ENCODE measurements at regions not wholly inside any gene's neighbourhood (a gene's known extent, or its start where the extent isn't known, plus 50 kb on each side); places are given as distances from the start of the nearest gene placed in this dataset.

GRCh38 chr2:195304310-195304709 lies 352.7 kb upstream of the SLC39A10 start:
- Histone ChIP-seq H3K4me2 (ENCODE audit: low read length, poor library complexity, severe bottlenecking) (no peak overlapping the region), H3K4me3 (ENCODE audit: insufficient read depth in 1 of 2, low read depth in 1 of 2, low read length in 2 of 2) (no peak overlapping the region), H2AFZ (ENCODE audit: low read depth, low read length) (no peak overlapping the region), H4K8ac (ENCODE audit: low read length) (no peak overlapping the region), H3K14ac (ENCODE audit: low read length in 2 of 2) (no peak overlapping the region), H3K4ac (ENCODE audit: low read depth in 1 of 2, low read length in 2 of 2) (no peak overlapping the region), H3K23ac (ENCODE audit: low read length in 2 of 2) (no peak overlapping the region), H3K18ac (ENCODE audit: low read depth in 1 of 2, low read length in 2 of 2) (no peak overlapping the region), H3K36me3 (ENCODE audit: control insufficient read depth in 1 of 2, insufficient read depth in 2 of 2, low read depth in 1 of 2, low read length in 2 of 2) (no peaks in the 10 kb centered on the region), H3K27ac (ENCODE audit: low read length, poor library complexity, severe bottlenecking) (no peak overlapping the region), H3K9me3 (ENCODE audit: control insufficient read depth, low read length) (no peaks in the 10 kb centered on the region), H3K9ac (ENCODE audit: low read length) (no peak overlapping the region), H3K4me1 (ENCODE audit: control insufficient read depth, insufficient read depth, low read depth, low read length) (no peaks in the 10 kb centered on the region), H3K79me1 (replicated peaks; ENCODE audit: low read length, poor library complexity, severe bottlenecking) (no peaks in the 10 kb centered on the region), H2BK5ac (ENCODE audit: low read depth, low read length, poor library complexity, severe bottlenecking) (no peak overlapping the region), H2BK120ac (ENCODE audit: low read depth, low read length) (no peak overlapping the region), H4K91ac (ENCODE audit: low read length) (no peak overlapping the region), H2BK12ac (ENCODE audit: low read length in 2 of 2) (no peak overlapping the region), H2AK5ac (ENCODE audit: low read length, severe bottlenecking) (no peak overlapping the region), H3K27me3 (ENCODE audit: control insufficient read depth in 1 of 2, insufficient read depth in 1 of 2, low read length in 2 of 2) (no peaks in the 10 kb centered on the region), H2BK15ac (ENCODE audit: low read depth, poor library complexity, severe bottlenecking) (no peak overlapping the region)
- DNase-seq: peak; percentile 34
- 67% methylated on average over 3 of the region's 5 CpGs for WGBS

- Histone ChIP-seq H3K36me3 (ENCODE audit: control insufficient read depth in 1 of 2, insufficient read depth in 2 of 2, low read depth in 1 of 2, low read length in 2 of 2) (no peaks in the 10 kb centered on the region), H2BK15ac (ENCODE audit: low read depth, poor library complexity, severe bottlenecking) (no peak overlapping the region), H3K14ac (ENCODE audit: low read length in 2 of 2) (no peak overlapping the region), H3K27ac (ENCODE audit: low read length, poor library complexity, severe bottlenecking) (no peak overlapping the region), H3K79me1 (replicated peaks; ENCODE audit: low read length, poor library complexity, severe bottlenecking) (no peaks in the 10 kb centered on the region), H3K4me3 (ENCODE audit: insufficient read depth in 1 of 2, low read depth in 1 of 2, low read length in 2 of 2) (no peak overlapping the region), H2BK5ac (ENCODE audit: low read depth, low read length, poor library complexity, severe bottlenecking) (no peak overlapping the region), H2BK12ac (ENCODE audit: low read length in 2 of 2) (no peak overlapping the region), H3K18ac (ENCODE audit: low read depth in 1 of 2, low read length in 2 of 2) (no peak overlapping the region), H3K4me2 (ENCODE audit: low read length, poor library complexity, severe bottlenecking) (no peak overlapping the region), H3K4ac (ENCODE audit: low read depth in 1 of 2, low read length in 2 of 2) (no peak overlapping the region), H3K9me3 (ENCODE audit: control insufficient read depth, low read length) (peaks cover 1% of the 10 kb centered on the region), H4K91ac (ENCODE audit: low read length) (no peak overlapping the region), H2AFZ (ENCODE audit: low read depth, low read length) (no peak overlapping the region), H2AK5ac (ENCODE audit: low read length, severe bottlenecking) (no peak overlapping the region), H3K9ac (ENCODE audit: low read length) (no peak overlapping the region), H4K8ac (ENCODE audit: low read length) (no peak overlapping the region), H3K4me1 (ENCODE audit: control insufficient read depth, insufficient read depth, low read depth, low read length) (no peaks in the 10 kb centered on the region), H2BK120ac (ENCODE audit: low read depth, low read length) (no peak overlapping the region), H3K27me3 (ENCODE audit: control insufficient read depth in 1 of 2, insufficient read depth in 1 of 2, low read length in 2 of 2) (no peaks in the 10 kb centered on the region), H3K23ac (ENCODE audit: low read length in 2 of 2) (no peak overlapping the region)
- WGBS: 100% methylated on average over 1 of the region's 2 CpGs
- DNase-seq: no peak
Measured at GRCh38 chr2:195300631-195301030, 356.4 kb upstream of the SLC39A10 start.

DNA sequence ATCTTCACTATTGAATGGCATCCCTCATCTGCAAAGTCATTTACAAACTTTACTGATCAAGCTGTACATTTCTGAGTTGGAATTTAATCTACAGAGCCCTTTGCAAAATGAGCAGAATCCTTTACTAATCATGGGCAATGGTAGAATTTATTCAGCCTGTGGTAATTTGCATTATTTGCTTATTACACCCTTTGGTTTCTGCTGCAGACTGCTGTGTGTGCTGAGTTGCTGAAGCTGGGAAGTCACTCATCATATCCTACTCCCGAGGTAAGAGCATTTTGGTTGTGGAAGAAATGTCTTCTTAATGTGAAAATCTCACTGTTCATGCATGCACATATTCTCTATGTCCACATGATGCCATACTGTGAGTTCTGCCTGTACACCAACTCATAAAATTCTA lies 357.4 kb upstream of the SLC39A10 start:
- Histone ChIP-seq H2BK15ac (ENCODE audit: low read depth, poor library complexity, severe bottlenecking) (no peak overlapping the region), H3K4ac (ENCODE audit: low read depth in 1 of 2, low read length in 2 of 2) (no peak overlapping the region), H3K36me3 (ENCODE audit: control insufficient read depth in 1 of 2, insufficient read depth in 2 of 2, low read depth in 1 of 2, low read length in 2 of 2) (no peaks in the 10 kb centered on the region), H4K91ac (ENCODE audit: low read length) (no peak overlapping the region), H3K9ac (ENCODE audit: low read length) (no peak overlapping the region), H3K27me3 (ENCODE audit: control insufficient read depth in 1 of 2, insufficient read depth in 1 of 2, low read length in 2 of 2) (no peaks in the 10 kb centered on the region), H3K27ac (ENCODE audit: low read length, poor library complexity, severe bottlenecking) (no peak overlapping the region), H3K9me3 (ENCODE audit: control insufficient read depth, low read length) (peaks cover 4% of the 10 kb centered on the region), H2BK5ac (ENCODE audit: low read depth, low read length, poor library complexity, severe bottlenecking) (no peak overlapping the region), H4K8ac (ENCODE audit: low read length) (no peak overlapping the region), H2AFZ (ENCODE audit: low read depth, low read length) (no peak overlapping the region), H3K79me1 (replicated peaks; ENCODE audit: low read length, poor library complexity, severe bottlenecking) (no peaks in the 10 kb centered on the region), H2BK120ac (ENCODE audit: low read depth, low read length) (no peak overlapping the region), H3K23ac (ENCODE audit: low read length in 2 of 2) (no peak overlapping the region), H3K4me2 (ENCODE audit: low read length, poor library complexity, severe bottlenecking) (no peak overlapping the region), H3K4me3 (ENCODE audit: insufficient read depth in 1 of 2, low read depth in 1 of 2, low read length in 2 of 2) (no peak overlapping the region), H2BK12ac (ENCODE audit: low read length in 2 of 2) (no peak overlapping the region), H3K4me1 (ENCODE audit: control insufficient read depth, insufficient read depth, low read depth, low read length) (no peaks in the 10 kb centered on the region), H2AK5ac (ENCODE audit: low read length, severe bottlenecking) (no peak overlapping the region), H3K18ac (ENCODE audit: low read depth in 1 of 2, low read length in 2 of 2) (no peak overlapping the region), H3K14ac (ENCODE audit: low read length in 2 of 2) (no peak overlapping the region)
- DNase-seq: no peak
- WGBS: no CpG with 5 or more reads among the region's 1 CpG

DNA sequence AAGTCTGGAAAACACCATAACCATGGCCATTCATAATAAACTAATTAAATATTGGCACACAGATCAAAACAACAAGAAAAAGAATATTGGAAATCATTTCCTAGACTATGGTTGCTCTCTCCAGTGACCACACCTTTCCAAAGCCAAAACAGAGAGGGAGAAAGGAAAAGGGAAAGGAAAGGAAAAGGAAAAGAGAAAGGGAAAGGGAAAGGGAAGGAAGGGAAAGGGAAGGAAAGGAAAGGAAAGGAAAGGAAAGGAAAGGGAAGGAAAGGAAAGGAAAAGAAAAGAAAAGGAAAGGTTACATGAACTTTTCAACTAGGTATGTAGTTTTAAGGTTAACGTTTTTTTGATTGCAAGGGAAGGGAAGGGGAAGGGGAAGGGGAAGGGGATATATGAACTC lies 360.5 kb upstream of the SLC39A10 start:
- 69% methylated on average over 1 of the region's 1 CpG for WGBS
- H3K36me3 ChIP-seq (ENCODE audit: control insufficient read depth in 1 of 2, insufficient read depth in 2 of 2, low read depth in 1 of 2, low read length in 2 of 2): no peaks in the 10 kb centered on the region
- no peaks in the 10 kb centered on the region for H3K4me1 ChIP-seq (ENCODE audit: control insufficient read depth, insufficient read depth, low read depth, low read length)

More for the DNA sequence above, 360.5 kb upstream of the SLC39A10 start:
- Histone ChIP-seq H3K4me2 (ENCODE audit: low read length, poor library complexity, severe bottlenecking) (no peak overlapping the region), H3K23ac (ENCODE audit: low read length in 2 of 2) (no peak overlapping the region), H3K4me3 (ENCODE audit: insufficient read depth in 1 of 2, low read depth in 1 of 2, low read length in 2 of 2) (no peak overlapping the region), H2BK5ac (ENCODE audit: low read depth, low read length, poor library complexity, severe bottlenecking) (no peak overlapping the region), H3K9ac (ENCODE audit: low read length) (no peak overlapping the region), H4K8ac (ENCODE audit: low read length) (no peak overlapping the region), H3K27me3 (ENCODE audit: control insufficient read depth in 1 of 2, insufficient read depth in 1 of 2, low read length in 2 of 2) (no peaks in the 10 kb centered on the region), H2AFZ (ENCODE audit: low read depth, low read length) (no peak overlapping the region), H2BK15ac (ENCODE audit: low read depth, poor library complexity, severe bottlenecking) (no peak overlapping the region), H2AK5ac (ENCODE audit: low read length, severe bottlenecking) (no peak overlapping the region), H3K18ac (ENCODE audit: low read depth in 1 of 2, low read length in 2 of 2) (no peak overlapping the region), H3K9me3 (ENCODE audit: control insufficient read depth, low read length) (peaks cover 4% of the 10 kb centered on the region), H2BK120ac (ENCODE audit: low read depth, low read length) (no peak overlapping the region), H3K79me1 (replicated peaks; ENCODE audit: low read length, poor library complexity, severe bottlenecking) (no peaks in the 10 kb centered on the region), H3K27ac (ENCODE audit: low read length, poor library complexity, severe bottlenecking) (no peak overlapping the region), H2BK12ac (ENCODE audit: low read length in 2 of 2) (no peak overlapping the region), H3K14ac (ENCODE audit: low read length in 2 of 2) (no peak overlapping the region), H3K4ac (ENCODE audit: low read depth in 1 of 2, low read length in 2 of 2) (no peak overlapping the region), H4K91ac (ENCODE audit: low read length) (no peak overlapping the region)
- no peak for DNase-seq
